HPDE6-E6E7 (cell line): ENCODE measurements at regions not wholly inside any gene's neighbourhood (a gene's known extent, or its start where the extent isn't known, plus 50 kb on each side); places are given as distances from the start of the nearest gene placed in this dataset.
"Not testable (repeated sequence)": the region's sequence is repeated elsewhere in the genome, so short reads cannot be mapped to it uniquely, and the experiment has no call there.

ENCODE experiments used
- DNase-seq: peaks from one replicate; pipeline ENCODE4 v3.0.0; 2011; ENCODE audit warnings: missing footprints; ENCODE audit errors: extremely low spot score

- peak; percentile 33 for DNase-seq
These were observed 541.0 kb downstream of the RFC3 start for GRCh38 chr13:34358811-34359513.

- no peak for DNase-seq
These were observed 542.8 kb downstream of the RFC3 start for GRCh38 chr13:34360702-34361101.

GRCh38 chr13:34361560-34361959 is 543.6 kb downstream of the RFC3 start:
- DNase-seq: no peak

- DNase-seq: no peak
These were observed 545.3 kb downstream of the RFC3 start for GRCh38 chr13:34363266-34363665.

DNA sequence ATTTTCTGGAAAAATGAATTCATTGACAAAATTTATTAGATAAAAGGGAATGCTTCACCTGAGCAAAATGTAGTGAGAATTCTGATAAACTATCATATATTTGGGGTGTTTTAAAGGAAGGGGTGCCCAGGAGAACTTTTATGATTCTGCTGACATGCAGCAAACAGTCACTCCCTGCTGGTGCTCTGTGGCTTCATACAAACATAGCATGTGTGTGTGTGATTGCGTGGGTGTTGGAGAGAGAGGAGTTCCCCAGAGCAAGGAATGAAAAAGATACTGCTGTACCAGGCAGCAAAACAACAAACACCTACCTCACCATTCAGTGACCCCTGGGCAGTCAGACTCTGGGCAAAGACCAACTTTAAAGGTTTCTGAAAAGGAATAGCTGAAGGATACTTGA is 546.7 kb downstream of the RFC3 start:
- DNase-seq: no peak

- no peak for DNase-seq
These were observed 552.0 kb downstream of the RFC3 start for GRCh38 chr13:34369931-34370330.

- no peak for DNase-seq
These were observed 553.2 kb downstream of the RFC3 start for GRCh38 chr13:34371108-34371507.

DNA sequence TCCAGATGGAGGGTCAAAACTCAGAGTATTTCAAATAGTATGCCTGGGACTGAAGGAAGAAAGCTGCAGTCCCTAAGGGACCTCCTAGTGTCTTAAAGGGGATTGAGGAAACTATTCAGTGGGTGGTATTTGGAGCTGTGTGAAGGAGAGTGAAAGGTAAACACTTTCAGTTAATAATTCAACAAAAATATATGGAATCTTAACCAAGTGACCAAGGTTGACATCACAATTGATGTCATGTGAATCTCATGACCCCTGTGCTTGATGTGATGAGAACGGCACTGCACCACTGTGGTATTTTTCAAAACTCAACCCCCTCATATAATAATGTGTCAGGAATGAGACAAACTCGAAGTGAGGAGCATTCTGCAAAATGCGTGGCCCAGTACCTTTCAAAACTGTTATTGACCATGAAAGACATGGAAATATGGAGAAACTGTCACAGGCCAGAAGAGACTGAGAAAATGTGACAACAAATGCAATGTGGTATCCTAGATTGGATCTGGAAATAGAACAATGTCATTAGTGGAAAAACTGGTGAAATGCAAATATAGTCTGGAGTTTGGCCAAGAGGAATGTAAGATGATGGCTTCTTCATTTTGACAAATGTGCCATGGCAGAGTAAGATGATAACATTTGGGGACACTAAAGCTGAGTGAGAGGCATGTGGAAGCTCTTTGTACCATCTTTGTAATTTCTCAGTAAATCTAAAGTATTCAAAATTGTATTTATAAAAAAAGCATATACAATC is 553.9 kb downstream of the RFC3 start:
- no peak for DNase-seq

- no peak for DNase-seq
These were observed 554.6 kb downstream of the RFC3 start for GRCh38 chr13:34372581-34372980.

DNA sequence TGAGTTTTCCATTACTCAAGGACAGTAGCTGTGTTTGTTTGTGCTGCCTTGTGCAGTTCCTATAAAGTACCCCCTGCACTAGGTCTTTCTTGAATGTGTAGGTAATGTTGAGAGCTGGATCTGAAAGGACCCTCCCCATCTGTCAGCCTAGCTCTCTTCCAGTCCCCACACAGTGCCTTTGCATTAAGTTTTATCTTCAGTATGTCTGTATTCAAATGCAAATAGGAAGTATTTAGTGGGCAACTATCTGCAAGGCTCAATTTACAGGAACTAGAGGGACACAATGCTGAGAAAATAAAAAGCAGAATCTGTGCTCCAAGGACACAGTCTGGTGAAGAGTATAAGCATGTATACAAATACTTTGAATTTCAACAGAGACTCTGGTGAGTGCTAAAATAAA is 558.5 kb downstream of the RFC3 start:
- no peak for DNase-seq

- no peak for DNase-seq
These were observed 560.8 kb upstream of the NBEA start for GRCh38 chr13:34381228-34381627.

DNA sequence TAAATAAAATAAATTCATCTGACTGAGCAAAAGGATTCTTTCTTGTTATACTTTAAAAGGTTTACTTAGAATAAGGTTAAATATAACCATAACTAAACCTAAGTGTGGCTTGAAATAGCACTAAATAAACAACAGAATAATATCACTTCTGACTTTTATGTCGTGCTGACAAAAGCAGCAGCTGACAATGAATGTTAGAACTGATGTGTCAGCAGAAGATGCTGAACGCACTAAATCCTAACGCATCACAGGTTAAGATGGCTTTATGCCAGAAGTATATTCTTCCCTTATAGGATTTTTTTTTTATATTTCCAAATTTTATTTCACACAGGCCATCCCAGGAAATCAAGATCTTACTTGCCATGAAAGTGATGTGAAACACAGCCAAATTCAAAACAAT is 558.3 kb upstream of the NBEA start:
- DNase-seq: no peak

DNA sequence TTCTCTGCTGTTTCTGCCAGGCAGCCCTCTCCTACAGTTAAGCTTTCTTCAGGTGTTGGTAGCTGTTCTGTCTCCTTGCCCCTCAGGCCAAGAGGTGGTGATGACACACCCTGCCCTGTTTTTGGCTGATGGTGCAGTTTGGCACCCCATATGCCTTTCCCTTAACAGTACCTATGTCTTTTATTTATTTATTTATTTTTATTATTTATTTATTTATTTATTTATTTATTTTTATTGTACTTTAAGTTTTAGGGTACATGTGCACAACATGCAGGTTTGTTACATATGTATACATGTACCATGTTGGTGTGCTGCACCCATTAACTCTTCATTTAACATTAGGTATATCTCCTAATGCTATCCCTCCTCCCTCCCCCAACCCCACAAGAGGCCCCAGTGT is 555.8 kb upstream of the NBEA start:
- DNase-seq: not testable (repeated sequence)

DNA sequence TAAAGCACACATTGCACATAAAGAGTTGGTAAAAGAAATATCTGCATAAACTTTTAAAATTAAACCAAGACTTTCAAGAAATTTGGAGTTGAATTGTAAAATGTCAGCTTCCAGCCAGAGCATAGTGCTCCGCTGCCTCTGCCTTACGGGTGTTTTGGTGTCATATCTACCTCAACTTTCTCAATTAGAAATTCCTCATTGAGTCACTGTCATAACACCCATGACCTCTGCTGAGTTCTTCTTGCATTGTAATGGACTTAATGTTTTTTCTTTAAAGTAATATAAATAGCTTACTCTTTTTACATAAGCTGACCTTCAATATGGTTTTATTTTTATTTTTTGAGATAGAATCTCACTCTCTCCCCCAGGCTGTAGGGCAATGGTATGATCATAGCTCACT is 551.0 kb upstream of the NBEA start:
- DNase-seq: peak; percentile 11

DNA sequence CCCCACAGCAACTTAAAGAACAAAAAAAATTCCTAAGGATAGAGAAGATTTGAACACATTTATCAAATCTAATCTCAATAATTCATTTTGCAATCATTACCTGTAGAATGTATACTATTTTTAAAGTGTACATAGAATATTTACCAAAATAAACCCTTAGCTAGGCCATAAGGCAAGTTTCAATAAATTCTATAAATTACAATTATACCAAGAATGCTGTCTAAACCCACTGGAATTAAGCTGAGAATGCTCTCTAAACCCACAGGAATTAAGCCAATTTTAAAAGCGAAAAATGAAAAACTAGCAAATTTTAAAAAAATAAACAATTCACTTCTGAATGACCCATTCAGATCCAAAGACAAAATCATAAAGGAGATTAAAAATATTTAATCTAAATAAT is 540.4 kb upstream of the NBEA start:
- no peak for DNase-seq

GRCh38 chr13:34405410-34406181 is 536.5 kb upstream of the NBEA start:
- DNase-seq: no peak

GRCh38 chr13:34408640-34409039 is 533.4 kb upstream of the NBEA start:
- no peak for DNase-seq

DNA sequence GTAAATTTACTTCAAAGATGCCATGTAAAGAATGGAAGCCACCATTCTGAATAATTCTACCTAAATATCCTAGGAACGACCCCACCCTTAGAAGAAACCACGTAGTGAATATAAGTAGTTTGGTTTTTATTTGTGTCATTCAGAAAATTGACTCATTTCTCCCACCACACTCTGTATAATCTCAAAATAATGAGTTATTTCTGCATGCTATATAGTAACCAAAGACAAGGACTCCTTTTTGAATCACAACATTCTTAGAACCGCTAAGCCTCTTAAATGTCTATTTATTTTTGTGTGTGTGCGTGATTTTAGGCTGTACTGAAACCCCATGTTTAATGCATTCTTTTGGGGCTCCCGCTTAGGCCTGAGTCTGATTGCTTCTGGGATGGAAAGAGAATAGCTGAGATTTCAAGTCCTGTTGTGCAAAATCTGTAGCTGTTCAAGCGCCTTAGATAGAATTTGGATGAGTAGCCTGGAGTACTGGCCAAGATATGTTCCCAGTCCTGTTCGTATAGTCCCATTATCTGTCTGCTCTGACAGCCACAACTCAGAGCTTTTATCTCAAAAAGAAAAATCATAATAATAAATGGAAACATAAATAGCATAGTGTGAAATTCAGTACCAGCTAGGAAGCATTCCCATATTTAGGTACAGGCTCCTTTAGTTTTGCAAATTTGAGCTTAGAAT is 532.4 kb upstream of the NBEA start:
- DNase-seq: no peak

DNA sequence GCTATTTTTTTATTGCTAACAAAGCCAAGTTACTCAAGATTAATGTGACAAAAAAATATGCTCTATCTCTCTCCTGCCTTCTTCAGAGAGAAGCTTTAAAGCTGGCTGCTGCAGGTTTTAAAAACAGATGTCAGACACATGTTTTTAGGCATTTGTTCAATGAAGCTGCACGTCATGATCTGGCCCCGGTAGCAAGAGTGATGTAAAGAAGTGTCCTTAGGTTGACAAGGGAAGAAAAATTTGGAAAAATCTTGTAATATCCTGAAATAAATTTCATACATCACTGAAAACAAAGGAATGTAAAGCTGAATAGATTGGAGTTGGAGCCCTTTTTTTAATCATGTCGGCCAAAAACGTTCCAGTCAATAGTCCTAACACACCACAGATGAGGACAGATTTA is 531.4 kb upstream of the NBEA start:
- no peak for DNase-seq

- DNase-seq: no peak
These were observed 530.9 kb upstream of the NBEA start for GRCh38 chr13:34411177-34411576.

DNA sequence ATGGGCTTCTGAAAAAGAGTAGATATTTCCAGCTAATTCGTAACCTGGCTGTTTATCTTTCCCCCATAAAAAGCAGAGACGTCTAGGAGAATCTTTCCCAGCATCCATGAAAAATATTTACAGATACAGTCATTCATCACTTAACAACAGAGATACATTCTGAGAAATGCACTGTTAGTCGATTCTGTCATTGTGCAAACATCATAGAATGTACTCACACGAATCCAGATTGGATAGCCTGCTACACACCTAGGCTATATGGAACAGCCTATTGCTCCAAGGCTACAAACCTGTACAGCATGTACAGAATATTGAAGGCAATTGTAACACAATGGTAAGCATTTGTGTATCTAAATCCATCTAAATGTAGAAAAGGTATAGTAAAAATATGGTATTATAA is 530.2 kb upstream of the NBEA start:
- DNase-seq: no peak

GRCh38 chr13:34412295-34412694 is 529.8 kb upstream of the NBEA start:
- DNase-seq: no peak
